ENCODE measurements at regions not wholly inside any gene's neighbourhood (a gene's known extent, or its start where the extent isn't known, plus 50 kb on each side); places are given as distances from the start of the nearest gene placed in this dataset.

GRCh38 chr4:166274136-166274761 lies 401.2 kb downstream of the TLL1 start:
- no peak for DNase-seq

GRCh38 chr4:166274775-166275174 lies 401.7 kb downstream of the TLL1 start:
- no peak for DNase-seq

GRCh38 chr4:166277401-166277800 lies 404.4 kb downstream of the TLL1 start:
- DNase-seq = no peak

GRCh38 chr4:166277853-166278252 lies 404.8 kb downstream of the TLL1 start:
- no peak for DNase-seq

- no peak for DNase-seq
Measured at GRCh38 chr4:166279261-166279660, 406.2 kb downstream of the TLL1 start.

GRCh38 chr4:166280642-166281041 lies 407.6 kb downstream of the TLL1 start:
- no peak for DNase-seq

GRCh38 chr4:166282081-166282770 lies 409.2 kb downstream of the TLL1 start:
- DNase-seq = no peak

- no peak for DNase-seq
Measured at GRCh38 chr4:166284221-166284620, 411.2 kb downstream of the TLL1 start.

GRCh38 chr4:166290426-166290825 lies 417.4 kb downstream of the TLL1 start:
- no peak for DNase-seq

- no peak for DNase-seq
Measured at GRCh38 chr4:166293556-166293955, 420.5 kb downstream of the TLL1 start.

- no peak for DNase-seq
Measured at GRCh38 chr4:166301266-166301665, 428.2 kb downstream of the TLL1 start.

- DNase-seq = no peak
Measured at GRCh38 chr4:166308647-166309046, 435.6 kb downstream of the TLL1 start.

GRCh38 chr4:166309286-166309685 lies 436.2 kb downstream of the TLL1 start:
- DNase-seq = no peak

GRCh38 chr4:166311169-166311568 lies 438.1 kb downstream of the TLL1 start:
- no peak for DNase-seq

- DNase-seq = no peak
Measured at GRCh38 chr4:166312166-166312565, 439.1 kb downstream of the TLL1 start.

GRCh38 chr4:166314902-166315301 lies 441.9 kb downstream of the TLL1 start:
- DNase-seq = no peak

- no peak for DNase-seq
Measured at GRCh38 chr4:166315721-166316467, 442.9 kb downstream of the TLL1 start.

- no peak for DNase-seq
Measured at GRCh38 chr4:166318810-166319525, 445.9 kb downstream of the TLL1 start.

GRCh38 chr4:166323250-166323649 lies 450.2 kb downstream of the TLL1 start:
- DNase-seq = no peak

GRCh38 chr4:166324321-166324720 lies 451.3 kb downstream of the TLL1 start:
- no peak for DNase-seq

- DNase-seq = no peak
Measured at GRCh38 chr4:166335256-166335938, 462.4 kb downstream of the TLL1 start.

GRCh38 chr4:166341992-166342391 lies 469.0 kb downstream of the TLL1 start:
- DNase-seq = no peak

- no peak for DNase-seq
Measured at GRCh38 chr4:166363198-166363597, 490.2 kb downstream of the TLL1 start.
